Germinal center (tissue), 1 donor: ENCODE measurements at regions not wholly inside any gene's neighbourhood (a gene's known extent, or its start where the extent isn't known, plus 50 kb on each side); places are given as distances from the start of the nearest gene placed in this dataset.

Experiments
- DNase-seq: peaks from one replicate; pipeline ENCODE4 v3.0.0; 2012; ENCODE audit warnings: mixed read lengths, low spot score

DNA sequence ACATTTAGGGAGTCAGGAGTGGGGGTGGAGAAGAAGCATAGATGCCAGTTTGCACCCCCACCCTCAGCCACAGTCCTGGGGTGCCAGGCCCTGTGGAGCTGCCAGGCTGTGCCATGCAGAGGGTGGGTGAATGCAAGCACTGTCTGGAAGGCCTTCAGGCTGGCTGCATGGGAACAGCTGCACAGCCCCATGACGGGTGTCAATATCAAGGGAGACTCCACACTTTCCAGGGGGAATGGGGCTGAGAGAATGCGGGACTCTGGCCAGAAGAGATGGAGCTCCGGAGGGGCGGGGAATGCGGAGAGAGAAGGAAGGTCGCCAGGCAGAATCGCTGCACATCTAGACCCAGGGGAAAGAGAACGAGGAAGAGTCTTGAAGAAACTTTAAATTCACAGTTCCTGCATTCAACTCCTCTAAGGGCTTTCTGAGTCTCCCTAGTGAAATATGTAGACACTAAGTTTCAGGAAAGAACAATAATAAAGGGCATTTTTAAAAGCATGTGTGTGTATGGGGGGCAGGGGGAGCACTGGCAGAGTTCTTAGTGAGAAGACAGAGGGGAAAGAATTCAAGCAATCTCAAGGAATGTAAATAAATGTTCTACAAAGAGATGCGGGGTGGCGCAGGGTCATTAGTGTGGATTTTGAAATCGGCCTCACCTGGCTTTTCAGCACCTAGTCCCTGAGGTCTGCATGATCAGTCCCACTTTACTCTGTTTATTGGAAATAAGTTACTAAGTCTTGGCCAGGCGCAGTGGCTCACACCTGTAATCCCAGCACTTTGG lies 59.1 kb downstream of the BOD1 start:
- no peak for DNase-seq

DNA sequence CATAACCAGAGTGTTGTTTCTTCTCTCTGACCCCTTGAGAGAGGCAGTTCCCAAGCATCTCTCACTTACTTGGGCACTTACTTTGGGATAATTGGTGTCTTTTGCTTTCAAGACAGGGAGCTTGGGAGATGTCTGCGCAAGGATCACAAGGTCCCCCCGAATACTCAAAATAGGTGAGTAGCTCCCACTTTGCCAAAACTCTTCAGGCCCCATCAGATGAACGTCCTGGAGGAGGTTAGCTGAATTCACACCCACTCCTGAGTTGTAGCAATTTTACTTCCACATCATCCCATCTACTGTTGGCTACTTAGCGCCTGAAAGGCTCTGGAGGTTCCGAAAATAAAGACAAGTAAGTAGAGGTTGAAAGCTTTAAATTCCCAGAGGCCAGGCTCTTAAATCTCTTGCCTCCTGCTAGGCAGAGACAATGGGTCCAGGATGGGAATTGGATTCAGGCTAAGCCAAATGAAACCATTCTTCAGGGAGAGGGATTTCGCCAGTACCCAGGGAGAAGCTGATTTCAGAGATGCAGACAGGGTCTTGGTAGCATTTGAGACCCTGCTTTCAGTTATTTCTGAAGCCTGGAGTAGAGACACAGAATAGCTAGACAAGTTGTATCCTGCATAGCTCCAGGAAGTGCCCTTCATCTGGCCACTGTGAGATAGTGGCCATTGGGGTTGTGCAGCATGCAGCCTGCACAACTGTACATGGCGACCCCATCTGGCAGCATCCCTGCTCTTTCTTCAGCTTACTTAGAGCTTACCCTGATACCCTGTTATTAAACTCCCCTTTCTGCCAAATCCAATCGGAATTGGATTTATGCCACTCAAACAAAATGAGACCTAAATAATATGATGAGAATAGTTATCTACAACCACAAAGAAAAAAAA lies 60.1 kb downstream of the BOD1 start:
- no peak for DNase-seq

DNA sequence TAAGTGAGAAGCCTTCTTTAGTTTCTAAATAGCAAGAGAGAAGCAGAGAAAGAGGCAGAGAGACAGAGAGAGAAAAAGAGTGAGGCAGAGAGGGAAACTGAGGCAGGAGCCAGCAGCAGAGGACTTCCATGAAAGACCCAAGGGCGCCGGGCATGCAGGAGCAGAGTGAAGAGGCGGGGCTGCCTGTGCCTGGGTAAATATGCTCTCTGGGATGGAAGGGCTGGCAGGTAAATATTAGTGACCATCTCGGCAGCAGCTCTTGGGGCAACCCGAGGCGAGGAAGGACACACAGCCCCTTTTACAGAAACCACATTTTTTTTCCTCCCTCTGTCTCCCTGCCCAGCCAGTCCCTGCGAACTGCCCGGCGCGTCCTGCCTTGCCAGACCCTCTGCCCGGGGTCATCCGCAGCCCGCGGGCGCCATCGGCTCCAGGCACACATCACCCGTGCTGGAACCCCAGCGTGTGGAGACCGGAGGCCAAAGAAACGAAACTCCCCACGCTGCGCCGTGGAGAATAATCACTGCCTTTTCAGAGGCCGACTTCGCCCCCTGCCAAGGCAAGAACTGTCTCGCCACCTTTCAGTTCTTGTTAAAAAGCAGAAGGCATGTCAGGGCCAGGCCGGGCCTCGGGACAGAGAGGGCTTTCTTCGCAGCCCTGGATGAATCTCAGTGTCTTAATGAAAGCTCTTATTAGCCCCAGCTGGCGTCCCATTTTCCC lies 61.3 kb downstream of the BOD1 start:
- DNase-seq = no peak

DNA sequence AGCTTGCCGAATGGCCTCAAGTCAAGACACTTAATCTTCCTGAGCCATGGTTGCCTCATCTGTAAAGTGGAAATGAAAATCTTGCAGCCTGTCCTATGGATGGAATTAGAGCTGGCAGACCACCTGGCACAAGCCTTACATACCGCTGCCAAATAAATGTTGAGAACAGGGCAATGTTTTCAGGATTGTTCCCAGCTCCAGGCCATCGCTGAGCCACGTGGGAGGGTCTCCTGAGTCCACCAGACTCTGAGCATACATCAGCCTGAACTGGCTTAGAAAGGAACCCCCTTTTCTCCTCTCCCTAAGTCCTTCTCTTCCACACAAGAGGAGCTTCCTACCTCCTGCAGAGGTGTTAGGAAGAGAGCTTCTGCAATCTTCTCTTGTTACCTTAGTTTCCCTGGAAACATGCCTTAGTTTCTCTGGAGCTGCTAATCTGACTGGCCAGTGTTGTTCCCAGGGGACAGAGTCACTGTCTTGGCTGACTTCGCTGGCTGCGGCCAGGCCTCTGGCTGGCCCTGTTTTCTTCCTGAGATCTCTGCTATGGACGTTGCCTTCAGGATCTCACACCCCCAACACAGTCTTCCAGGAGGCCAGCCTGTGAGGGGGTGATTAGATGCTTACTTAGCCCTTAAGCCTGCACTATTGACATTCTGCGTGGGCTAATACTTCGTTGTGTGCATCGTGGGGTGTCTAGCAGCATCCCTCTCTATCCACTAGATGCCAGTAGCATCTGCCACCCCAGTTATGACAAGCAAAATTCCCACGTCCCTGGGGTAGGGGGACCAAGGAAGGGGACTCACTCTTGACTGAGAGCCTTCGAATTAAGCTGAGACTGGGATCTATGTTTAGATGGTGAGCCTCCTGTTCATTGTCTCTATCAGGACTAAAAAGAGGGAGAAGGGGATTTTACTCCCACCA lies 62.2 kb downstream of the BOD1 start:
- no peak for DNase-seq

GRCh38 chr5:173550641-173551040 lies 65.8 kb downstream of the BOD1 start:
- no peak for DNase-seq

DNA sequence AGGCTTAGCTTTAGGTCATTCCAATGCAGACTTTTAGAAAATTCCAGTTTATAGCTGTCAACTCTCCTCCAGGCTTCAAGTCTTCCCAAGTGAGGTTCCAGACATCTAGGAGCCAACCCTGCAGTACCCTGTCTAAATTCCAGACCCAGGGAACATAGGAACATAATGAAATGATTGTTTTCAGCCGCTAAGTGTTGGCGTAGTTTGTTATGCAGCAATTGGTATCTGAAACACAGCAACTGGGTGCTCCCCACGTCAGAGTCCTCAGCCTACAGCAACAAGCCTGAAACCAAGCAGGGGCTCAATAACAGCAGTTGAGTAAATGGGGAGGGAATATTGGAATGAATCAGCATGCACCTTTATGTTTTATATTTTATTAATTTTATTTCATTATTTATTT lies 66.8 kb downstream of the BOD1 start:
- no peak for DNase-seq

- no peak for DNase-seq
Observed at GRCh38 chr5:173547579-173547978, 68.9 kb downstream of the BOD1 start.

- DNase-seq = no peak
Observed at GRCh38 chr5:173542964-173543363, 73.5 kb downstream of the BOD1 start.

GRCh38 chr5:173542159-173542558 lies 74.3 kb downstream of the BOD1 start:
- no peak for DNase-seq

- DNase-seq = no peak
Observed at GRCh38 chr5:173538654-173539053, 77.8 kb downstream of the BOD1 start.

DNA sequence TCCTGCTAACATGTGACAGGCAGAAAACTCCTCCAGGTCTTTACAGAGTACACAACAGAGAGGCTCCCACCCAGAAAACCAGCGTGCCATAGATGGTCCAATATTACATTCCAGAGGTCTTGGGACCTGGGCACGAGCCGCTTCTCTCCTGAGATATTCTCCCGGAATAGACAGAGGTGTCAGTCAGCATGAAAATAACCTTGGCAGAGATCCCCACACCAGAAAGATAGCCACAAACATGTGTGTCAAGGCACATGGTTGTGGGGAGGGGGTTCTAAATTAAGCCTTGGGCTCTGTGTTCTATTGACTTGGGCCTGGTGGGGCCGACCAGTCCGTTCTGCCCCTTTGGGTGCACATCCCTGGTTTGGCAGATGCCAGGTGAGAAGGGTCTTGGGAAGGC lies 78.4 kb downstream of the BOD1 start:
- no peak for DNase-seq

DNA sequence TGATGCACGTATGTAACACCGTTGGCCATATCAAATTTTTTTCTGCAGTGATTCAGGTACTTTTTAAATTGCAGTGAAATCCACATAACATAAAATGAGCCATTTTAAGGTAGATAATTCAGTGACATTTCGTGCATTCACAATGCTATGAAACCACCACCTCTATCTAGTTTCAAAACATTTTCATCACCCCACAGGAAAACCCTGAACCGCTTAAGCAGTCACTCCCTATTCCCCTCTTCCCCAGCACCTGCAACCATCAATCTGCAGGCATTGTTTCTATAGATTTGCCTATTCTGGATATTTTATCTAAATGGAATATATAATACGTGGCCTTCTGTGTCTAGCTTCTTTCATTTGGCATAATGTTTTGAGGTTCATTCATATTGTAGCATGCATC lies 79.2 kb downstream of the BOD1 start:
- no peak for DNase-seq

DNA sequence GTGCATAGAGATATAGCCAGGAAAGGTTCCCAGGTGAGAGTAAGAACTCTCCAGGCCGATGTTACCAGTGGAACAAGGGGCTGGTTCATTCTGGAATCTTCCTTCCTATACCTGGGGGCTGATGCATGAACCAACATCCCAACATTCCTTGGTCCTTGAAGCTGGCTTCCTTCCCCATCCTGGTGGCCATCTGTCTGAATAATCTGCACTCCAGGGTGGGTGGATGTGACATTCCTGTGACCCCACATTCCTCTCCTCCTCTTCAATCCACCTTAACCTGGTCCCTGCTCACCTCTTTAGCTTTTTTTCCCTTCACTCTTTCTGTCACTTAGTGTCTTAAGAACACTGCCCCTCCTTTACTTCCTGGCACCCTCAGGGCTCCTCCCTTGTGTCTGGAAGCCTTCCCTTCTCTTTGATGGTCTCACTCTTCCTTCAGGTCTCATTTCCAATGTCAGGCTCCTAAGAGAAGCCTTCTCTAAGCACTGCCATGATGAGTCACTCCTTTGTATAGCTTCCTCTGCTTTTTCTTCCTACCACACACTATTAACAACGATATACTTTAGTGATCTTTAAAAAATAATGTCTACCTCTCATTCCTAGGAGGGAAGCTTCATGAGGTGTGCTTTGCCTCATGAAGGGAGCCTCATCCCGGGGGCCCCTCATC lies 80.3 kb downstream of the BOD1 start:
- DNase-seq = no peak

- DNase-seq = no peak
Observed at GRCh38 chr5:173535166-173535975, 81.1 kb downstream of the BOD1 start.

- no peak for DNase-seq
Observed at GRCh38 chr5:173534664-173535063, 81.8 kb downstream of the BOD1 start.

GRCh38 chr5:173534031-173534430 lies 82.4 kb downstream of the BOD1 start:
- DNase-seq = no peak

GRCh38 chr5:173532689-173533250 lies 83.7 kb downstream of the BOD1 start:
- DNase-seq = no peak

- no peak for DNase-seq
Observed at GRCh38 chr5:173531863-173532262, 84.6 kb downstream of the BOD1 start.

- no peak for DNase-seq
Observed at GRCh38 chr5:173530547-173530946, 85.9 kb downstream of the BOD1 start.

DNA sequence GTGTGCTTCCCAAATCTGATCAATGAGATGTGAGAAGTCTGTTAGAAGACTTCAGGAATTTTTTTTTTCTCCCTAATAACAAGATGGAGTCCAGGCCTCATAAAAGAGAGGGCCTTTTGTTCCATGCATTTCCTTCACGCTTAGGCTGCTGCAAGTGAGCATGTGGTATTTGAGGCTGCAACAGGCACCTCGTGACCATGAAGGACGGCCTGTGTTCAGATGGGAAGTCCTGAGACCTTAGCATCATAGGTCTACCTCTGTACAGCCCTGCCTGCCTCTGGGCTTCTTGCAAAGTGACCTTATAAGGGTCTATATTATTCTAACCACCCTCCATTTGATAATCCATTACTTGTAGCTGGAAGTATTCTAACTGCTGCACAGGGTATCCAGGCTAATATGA lies 86.6 kb downstream of the BOD1 start:
- DNase-seq = no peak
